ACC112 (cell line): ENCODE measurements at regions not wholly inside any gene's neighbourhood (a gene's known extent, or its start where the extent isn't known, plus 50 kb on each side); places are given as distances from the start of the nearest gene placed in this dataset.
A peak's percentile ranks its signal among the peaks of the same experiment; 100 is the strongest.

Experiments used
- H2AFZ ChIP-seq: fragments of 200-600 bp; sonication (generic); one replicate; pipeline ENCODE4 v1.6.0; 2017; ENCODE audit warnings: antibody characterized with exemption, low read length; ENCODE audit not compliant: unreplicated experiment
- H3K27ac ChIP-seq: fragments of 200-600 bp; sonication (generic); 2 replicates; pipeline ENCODE4 v1.5.1; 2014; ENCODE audit warnings: low read depth, mild to moderate bottlenecking, antibody characterized with exemption, low read length, moderate library complexity
- H3K27me3 ChIP-seq: fragments of 200-600 bp; sonication (generic); 2 replicates; pipeline ENCODE4 v1.6.1; 2014; ENCODE audit warnings: mild to moderate bottlenecking, antibody characterized with exemption, low read length, moderate library complexity, mixed read lengths; ENCODE audit not compliant: insufficient read depth
- H3K36me3 ChIP-seq: fragments of 200-600 bp; sonication (generic); 2 replicates; pipeline ENCODE4 v1.6.1; 2016; ENCODE audit warnings: mild to moderate bottlenecking, antibody characterized with exemption, low read length, moderate library complexity, mixed read lengths; ENCODE audit not compliant: insufficient read depth
- H3K4me1 ChIP-seq: fragments of 200-600 bp; sonication (generic); one replicate; pipeline ENCODE4 v1.6.1; 2016; ENCODE audit warnings: low read length, mixed read lengths; ENCODE audit not compliant: insufficient read depth, unreplicated experiment, control insufficient read depth
- H3K4me3 ChIP-seq: fragments of 200-600 bp; sonication (generic); 2 replicates; pipeline ENCODE4 v1.5.1; 2014; ENCODE audit warnings: mild to moderate bottlenecking, low read depth, low read length
- H3K79me2 ChIP-seq: fragments of 200-600 bp; sonication (generic); one replicate; pipeline ENCODE4 v1.6.0; 2016; ENCODE audit warnings: low read length; ENCODE audit not compliant: control insufficient read depth, unreplicated experiment, insufficient read depth

DNA sequence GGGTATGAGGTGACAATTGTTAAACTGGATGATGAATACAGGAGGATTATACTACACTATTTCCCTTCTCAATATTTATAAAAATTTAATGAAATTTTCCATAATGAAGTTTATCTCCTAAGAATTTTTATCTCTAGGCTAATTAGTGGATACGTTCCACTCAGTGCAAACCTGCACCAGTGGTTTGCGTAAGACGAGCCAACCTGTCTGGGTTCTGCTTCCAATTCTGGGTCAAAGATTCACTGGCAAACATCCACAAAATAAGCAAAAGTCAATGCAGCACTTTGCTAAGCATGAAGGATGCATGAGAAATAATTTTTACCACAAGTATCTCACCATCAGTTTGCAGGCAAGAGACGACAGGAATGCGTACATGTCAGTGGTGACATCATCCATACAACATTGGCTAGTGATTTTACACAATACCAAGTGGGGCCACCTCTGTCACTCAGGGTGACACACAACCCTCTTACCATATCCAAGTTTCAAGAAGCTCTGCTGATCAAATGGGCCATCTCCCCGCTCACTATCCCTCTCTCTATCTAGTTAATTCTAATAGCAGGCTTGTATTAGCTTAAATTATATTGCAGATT lies 51.7 kb downstream of the FAM50B start:
- no peak overlapping the region for H2AFZ ChIP-seq

DNA sequence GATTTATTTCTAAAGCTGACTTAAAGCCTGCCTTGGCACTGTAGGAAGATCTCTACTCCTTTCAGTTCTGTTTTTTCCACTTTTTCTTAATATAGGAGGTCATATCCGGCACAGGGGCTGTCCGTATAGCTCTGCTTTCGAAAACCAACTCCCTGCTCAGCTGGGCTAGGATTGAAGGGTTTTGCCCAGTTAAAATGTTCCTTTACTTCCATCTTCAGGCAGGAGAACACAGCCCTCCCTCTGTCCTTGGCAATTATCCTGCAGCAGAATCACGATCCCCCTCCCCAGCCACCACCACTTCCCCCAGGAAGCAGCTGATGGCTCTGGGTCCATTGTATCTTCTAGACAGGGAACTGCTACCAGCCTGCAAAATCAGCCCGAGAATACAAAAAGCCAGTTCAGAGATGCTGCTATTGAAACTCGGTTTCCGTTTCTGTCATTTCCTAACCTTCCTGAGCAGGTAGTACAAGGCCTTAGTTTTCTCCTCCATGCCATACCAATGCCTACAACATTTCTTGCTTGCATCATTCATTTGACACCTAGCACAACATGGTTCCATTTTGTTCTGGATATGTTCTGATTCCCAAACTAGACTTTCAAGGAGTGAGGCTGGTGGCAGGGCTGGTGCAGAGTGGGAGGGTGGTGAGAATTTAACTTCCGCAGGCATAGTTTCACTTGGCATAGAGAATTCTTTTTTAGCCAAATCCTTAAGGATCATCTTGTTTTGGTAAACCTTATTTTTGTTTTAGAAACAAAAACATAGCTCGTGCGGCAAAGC lies 53.9 kb downstream of the FAM50B start:
- Histone ChIP-seq H3K27me3 (no peaks in the 10 kb centered on the region), H3K27ac (no peak overlapping the region), H2AFZ (no peak overlapping the region), H3K36me3 (no peaks in the 10 kb centered on the region), H3K79me2 (no peaks in the 10 kb centered on the region), H3K4me3 (no peak overlapping the region), H3K4me1 (no peaks in the 10 kb centered on the region)

More for the DNA sequence above, 51.7 kb downstream of the FAM50B start:
- Histone ChIP-seq H3K79me2 (no peaks in the 10 kb centered on the region), H3K27ac (no peak overlapping the region), H3K4me3 (no peak overlapping the region), H3K36me3 (no peaks in the 10 kb centered on the region), H3K27me3 (no peaks in the 10 kb centered on the region), H3K4me1 (no peaks in the 10 kb centered on the region)

DNA sequence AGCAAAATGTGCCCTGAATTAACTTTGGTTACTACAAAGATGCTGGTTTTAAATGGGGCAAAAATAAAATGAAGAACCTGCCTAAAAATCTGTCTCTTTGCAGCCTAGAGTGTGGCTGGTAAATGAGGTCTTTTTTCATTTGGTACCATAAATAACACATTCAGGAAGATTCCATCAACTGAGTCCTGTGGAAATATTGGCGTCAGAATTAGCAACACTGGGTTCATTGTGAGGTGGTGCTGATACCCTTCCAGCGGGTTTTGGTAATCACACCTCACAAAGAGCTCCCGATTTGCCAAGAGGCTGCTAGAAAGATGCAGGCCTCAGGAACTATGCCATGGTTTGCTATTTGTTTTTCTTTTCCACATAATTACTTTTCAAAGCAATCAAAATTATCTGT lies 55.3 kb downstream of the FAM50B start:
- Histone ChIP-seq H3K27ac (no peak overlapping the region), H2AFZ (no peak overlapping the region)

DNA sequence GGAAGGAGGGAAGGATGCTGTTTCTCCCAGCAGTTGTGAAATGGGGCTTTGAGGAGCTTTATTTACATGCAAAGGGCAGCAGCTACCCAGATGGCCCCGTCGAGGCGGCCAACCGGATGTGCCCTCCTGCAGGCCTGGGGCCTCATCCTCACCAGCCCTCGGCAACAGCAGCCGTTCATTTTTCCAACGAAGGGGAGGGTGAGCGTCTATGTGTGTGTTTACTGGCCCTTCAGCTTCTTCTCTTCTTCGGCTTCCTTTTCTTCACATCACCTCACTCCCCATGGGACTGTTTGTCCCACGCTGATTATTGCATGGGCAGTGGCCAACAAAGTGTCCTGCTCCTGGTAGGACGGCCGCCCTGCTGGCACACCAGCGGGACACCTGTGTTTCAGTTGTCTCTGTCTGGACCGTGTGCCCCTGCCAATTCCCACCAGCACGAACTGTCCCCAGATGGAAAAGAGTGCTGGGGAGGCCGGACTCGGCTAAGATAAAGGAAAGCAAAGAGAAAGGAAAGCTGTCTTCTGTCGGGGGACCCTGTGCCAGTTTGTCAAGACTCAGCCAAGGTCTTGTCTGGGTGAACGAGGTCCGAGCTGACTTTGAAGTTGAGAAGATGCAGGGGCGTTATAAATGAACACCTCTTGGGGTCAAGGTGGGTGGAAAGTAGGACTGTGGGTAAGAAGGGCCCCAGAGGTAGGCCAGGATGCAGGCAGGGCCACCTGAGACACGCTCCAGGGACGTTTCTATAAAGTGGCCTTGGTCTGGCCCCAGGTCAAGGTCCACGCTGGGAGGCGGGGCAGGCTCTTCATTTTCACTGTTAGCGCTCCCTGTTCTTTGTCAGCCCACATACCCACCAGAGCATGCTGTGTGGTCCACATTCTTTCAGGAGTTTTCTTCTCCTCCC lies 57.0 kb downstream of the FAM50B start:
- Histone ChIP-seq H3K4me1 (peaks cover 14% of the 10 kb centered on the region), H3K79me2 (no peaks in the 10 kb centered on the region), H2AFZ (peak overlapping the region; percentile 32), H3K27me3 (no peaks in the 10 kb centered on the region), H3K4me3 (no peak overlapping the region), H3K36me3 (no peaks in the 10 kb centered on the region), H3K27ac (no peak overlapping the region)

More for the DNA sequence above, 55.3 kb downstream of the FAM50B start:
- Histone ChIP-seq H3K27me3 (no peaks in the 10 kb centered on the region), H3K36me3 (no peaks in the 10 kb centered on the region), H3K4me3 (no peak overlapping the region), H3K79me2 (no peaks in the 10 kb centered on the region), H3K4me1 (no peaks in the 10 kb centered on the region)

DNA sequence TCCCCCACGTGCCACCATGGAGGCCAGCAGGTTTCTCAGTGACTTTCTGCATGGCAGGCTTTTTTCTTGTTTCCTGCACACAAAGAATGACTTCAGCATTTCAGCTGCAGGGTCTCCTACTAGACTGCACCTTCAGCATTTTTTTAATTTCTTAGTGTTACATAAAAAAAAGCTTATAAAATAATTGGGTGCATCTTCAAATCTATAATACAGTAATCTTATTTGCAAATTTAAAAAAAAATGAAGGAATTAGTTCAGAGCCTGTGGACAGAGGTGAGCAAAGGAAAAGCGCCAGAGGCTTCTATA lies 57.6 kb downstream of the FAM50B start:
- Histone ChIP-seq H3K36me3 (no peaks in the 10 kb centered on the region), H3K4me1 (peaks cover 20% of the 10 kb centered on the region), H3K27me3 (no peaks in the 10 kb centered on the region), H3K4me3 (no peak overlapping the region), H2AFZ (no peak overlapping the region), H3K27ac (no peak overlapping the region), H3K79me2 (no peaks in the 10 kb centered on the region)

DNA sequence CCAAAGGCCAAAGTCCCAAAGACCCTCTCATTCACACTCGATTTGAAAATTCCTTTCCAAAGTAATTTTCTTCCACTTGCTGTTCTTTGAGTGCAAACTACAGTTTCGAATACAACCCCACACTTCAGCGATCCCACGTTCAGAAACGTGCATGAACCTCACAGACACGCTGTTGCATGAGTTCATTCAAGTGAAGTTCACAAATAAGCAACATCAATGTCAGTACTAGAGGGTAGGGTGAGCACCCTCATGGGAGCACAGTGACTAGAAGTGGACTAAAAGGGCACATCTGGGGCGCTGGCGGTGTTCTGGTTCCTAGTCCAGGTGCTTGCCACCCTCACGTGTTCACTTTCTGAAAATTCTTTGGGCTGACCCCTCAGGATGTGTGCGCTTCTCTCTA lies 59.0 kb downstream of the FAM50B start:
- Histone ChIP-seq H3K27me3 (no peaks in the 10 kb centered on the region), H3K36me3 (no peaks in the 10 kb centered on the region), H3K4me3 (no peak overlapping the region), H3K4me1 (peaks cover 32% of the 10 kb centered on the region), H3K79me2 (no peaks in the 10 kb centered on the region), H2AFZ (no peak overlapping the region), H3K27ac (no peak overlapping the region)

DNA sequence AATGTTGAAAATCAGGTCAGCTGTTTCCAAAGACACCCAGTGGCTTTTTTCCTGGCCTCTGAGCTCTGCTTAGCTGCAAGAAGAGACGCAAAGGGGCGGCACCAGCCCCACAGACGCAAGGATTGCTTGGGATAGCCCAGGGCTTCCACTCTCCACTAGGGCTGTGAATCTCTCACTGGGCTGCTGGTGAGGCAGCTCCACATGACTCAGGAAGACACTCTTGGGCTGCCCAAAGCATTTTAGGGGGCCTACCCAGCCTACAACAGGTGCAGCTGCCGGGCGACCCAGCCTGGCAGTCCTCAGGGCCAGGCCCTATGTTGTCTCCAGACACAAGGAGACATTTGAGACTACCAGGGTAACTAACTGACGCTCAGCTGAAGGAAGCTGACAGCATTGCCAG lies 59.8 kb downstream of the FAM50B start:
- peaks cover 37% of the 10 kb centered on the region for H3K4me1 ChIP-seq
- H3K4me3 ChIP-seq = no peak overlapping the region
- no peaks in the 10 kb centered on the region for H3K27me3 ChIP-seq
- no peak overlapping the region for H2AFZ ChIP-seq
- no peak overlapping the region for H3K27ac ChIP-seq
- H3K36me3 ChIP-seq = no peaks in the 10 kb centered on the region
- H3K79me2 ChIP-seq = no peaks in the 10 kb centered on the region

DNA sequence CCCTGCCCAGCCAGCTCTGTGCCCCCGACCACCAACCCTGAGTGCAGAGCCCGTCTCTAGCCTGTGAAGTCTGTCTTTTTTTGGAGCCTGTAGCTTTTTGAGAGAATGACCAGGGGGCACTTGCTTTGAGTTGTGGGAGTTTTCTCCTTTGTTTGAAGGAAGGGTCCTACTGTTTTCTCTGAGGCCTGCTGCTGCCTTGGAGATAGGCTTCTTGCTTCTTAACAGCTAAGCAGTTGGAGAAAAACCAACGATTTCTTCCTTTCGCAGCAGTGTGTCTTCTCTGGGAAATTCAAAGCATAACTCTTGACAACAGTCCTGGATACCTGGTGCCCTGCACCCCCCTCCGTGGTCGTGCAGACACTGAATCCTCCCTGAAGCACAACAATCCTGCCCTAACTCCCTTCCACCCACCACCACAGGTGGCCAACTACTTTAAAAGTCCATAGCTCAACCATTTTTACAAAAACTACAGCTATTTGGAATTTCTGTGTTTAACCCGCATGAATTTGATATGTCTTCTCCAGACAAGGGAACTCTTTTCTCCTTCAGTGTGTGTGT lies 61.0 kb downstream of the FAM50B start:
- Histone ChIP-seq H3K36me3 (no peaks in the 10 kb centered on the region), H3K4me1 (peaks cover 43% of the 10 kb centered on the region), H3K27me3 (no peaks in the 10 kb centered on the region), H3K79me2 (no peaks in the 10 kb centered on the region), H2AFZ (no peak overlapping the region), H3K27ac (no peak overlapping the region), H3K4me3 (peak overlapping the region; percentile 58; the same call in 1 of the 2 replicates)

DNA sequence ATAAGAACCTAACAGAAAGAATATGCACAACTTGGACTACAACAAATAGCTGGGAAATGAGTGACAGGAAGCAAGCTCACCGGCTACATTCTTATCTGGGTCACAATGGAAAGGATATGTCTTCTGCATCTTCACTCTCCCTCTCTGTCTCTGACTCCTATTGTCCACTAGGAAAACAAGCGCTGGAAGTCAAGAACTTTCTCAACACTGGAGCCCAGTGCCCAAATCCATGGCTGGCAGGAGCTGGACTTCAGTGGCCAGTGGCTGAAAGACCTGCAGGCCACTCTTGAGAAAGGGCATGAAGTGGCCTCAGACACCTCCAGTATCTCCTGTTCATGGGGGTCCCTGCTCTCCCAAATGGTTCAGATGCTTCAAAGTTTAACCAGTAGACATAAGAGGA lies 62.0 kb downstream of the FAM50B start:
- Histone ChIP-seq H3K27ac (peak overlapping the region; percentile 94), H3K36me3 (no peaks in the 10 kb centered on the region), H3K4me3 (peak overlapping the region; percentile 58), H3K79me2 (no peaks in the 10 kb centered on the region), H3K27me3 (no peaks in the 10 kb centered on the region), H3K4me1 (peaks cover 46% of the 10 kb centered on the region), H2AFZ (no peak overlapping the region)

DNA sequence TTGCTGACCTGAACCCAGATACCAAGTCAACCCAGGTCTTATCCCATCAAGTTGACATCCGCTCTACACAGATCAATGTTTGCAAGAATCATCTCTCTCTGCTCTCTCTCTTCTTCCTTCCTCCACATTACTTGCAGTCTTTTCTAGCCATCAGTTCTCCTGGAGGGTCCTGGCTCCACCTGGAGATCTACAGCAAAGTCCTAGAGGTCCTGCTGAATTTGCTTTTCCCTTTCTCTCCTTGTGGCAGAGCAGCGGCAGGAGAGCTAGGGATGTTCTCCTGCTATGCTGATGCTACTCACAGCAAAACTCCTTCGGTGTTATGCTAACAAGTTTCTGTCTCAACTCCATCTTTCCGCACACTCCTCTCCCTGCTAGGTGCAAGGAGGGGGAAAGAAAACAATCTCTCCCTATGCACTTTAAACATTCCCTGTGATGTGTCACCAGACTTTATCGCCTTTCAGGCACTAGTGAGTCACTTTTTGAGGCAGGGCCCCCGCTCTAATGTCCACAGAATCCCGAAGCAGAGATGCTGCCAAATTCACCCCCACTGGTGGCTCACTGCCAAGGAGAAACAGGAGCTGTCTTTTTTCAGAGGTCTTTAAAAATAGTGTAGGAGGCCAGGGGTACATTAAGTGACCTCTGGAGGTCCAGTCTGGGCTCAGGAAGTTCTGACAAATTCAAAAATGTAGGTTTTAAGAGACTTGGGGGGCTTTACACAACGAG lies 62.6 kb downstream of the FAM50B start:
- Histone ChIP-seq H3K4me3 (peak overlapping the region; percentile 58), H3K79me2 (no peaks in the 10 kb centered on the region), H2AFZ (no peak overlapping the region), H3K27me3 (no peaks in the 10 kb centered on the region), H3K4me1 (peaks cover 46% of the 10 kb centered on the region), H3K36me3 (no peaks in the 10 kb centered on the region), H3K27ac (peak overlapping the region; percentile 94)
